ENCODE measurements at regions not wholly inside any gene's neighbourhood (a gene's known extent, or its start where the extent isn't known, plus 50 kb on each side); places are given as distances from the start of the nearest gene placed in this dataset.
A peak's percentile ranks its signal among the peaks of the same experiment; 100 is the strongest.

GRCh38 chr5:98275980-98276379, 497.5 kb upstream of the RGMB start:
- FAIRE-seq (no peak), DNase-seq (ENCODE audit: low read depth) (no peak)
- TF ChIP-seq, protein P1, sequence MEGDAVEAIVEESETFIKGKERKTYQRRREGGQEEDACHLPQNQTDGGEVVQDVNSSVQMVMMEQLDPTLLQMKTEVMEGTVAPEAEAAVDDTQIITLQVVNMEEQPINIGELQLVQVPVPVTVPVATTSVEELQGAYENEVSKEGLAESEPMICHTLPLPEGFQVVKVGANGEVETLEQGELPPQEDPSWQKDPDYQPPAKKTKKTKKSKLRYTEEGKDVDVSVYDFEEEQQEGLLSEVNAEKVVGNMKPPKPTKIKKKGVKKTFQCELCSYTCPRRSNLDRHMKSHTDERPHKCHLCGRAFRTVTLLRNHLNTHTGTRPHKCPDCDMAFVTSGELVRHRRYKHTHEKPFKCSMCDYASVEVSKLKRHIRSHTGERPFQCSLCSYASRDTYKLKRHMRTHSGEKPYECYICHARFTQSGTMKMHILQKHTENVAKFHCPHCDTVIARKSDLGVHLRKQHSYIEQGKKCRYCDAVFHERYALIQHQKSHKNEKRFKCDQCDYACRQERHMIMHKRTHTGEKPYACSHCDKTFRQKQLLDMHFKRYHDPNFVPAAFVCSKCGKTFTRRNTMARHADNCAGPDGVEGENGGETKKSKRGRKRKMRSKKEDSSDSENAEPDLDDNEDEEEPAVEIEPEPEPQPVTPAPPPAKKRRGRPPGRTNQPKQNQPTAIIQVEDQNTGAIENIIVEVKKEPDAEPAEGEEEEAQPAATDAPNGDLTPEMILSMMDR (IDR thresholded peaks at IDR 0.05; ENCODE audit: insufficient read depth, low read length, severe bottlenecking): no peak
- Histone ChIP-seq H3K27me3 (ENCODE audit: control insufficient read depth, insufficient read depth, low read length) (no peaks in the 10 kb centered on the region), H3K36me3 (ENCODE audit: control insufficient read depth, insufficient read depth, low read length) (no peaks in the 10 kb centered on the region), H3K4me3 (ENCODE audit: low read depth, low read length) (no peak overlapping the region)

- Histone ChIP-seq H3K36me3 (ENCODE audit: control insufficient read depth, insufficient read depth, low read length) (no peaks in the 10 kb centered on the region), H3K4me3 (ENCODE audit: low read depth, low read length) (no peak overlapping the region), H3K27me3 (ENCODE audit: control insufficient read depth, insufficient read depth, low read length) (no peaks in the 10 kb centered on the region)
- DNase-seq (ENCODE audit: low read depth) (no peak), FAIRE-seq (no peak)
- TF ChIP-seq, protein P1 (IDR thresholded peaks at IDR 0.05; ENCODE audit: insufficient read depth, low read length, severe bottlenecking): no peak
These were observed 490.9 kb upstream of the RGMB start for GRCh38 chr5:98282521-98282920.

GRCh38 chr5:98292496-98292895, 481.0 kb upstream of the RGMB start:
- TF ChIP-seq, protein P1 (IDR thresholded peaks at IDR 0.05; ENCODE audit: insufficient read depth, low read length, severe bottlenecking): no peak
- FAIRE-seq: no peak
- peak; percentile 31 for DNase-seq (ENCODE audit: low read depth)
- no peak overlapping the region for H3K4me3 ChIP-seq (ENCODE audit: low read depth, low read length)
- no peaks in the 10 kb centered on the region for H3K27me3 ChIP-seq (ENCODE audit: control insufficient read depth, insufficient read depth, low read length)
- no peaks in the 10 kb centered on the region for H3K36me3 ChIP-seq (ENCODE audit: control insufficient read depth, insufficient read depth, low read length)

GRCh38 chr5:98296426-98296825, 477.0 kb upstream of the RGMB start:
- H3K4me3 ChIP-seq (ENCODE audit: low read depth, low read length): no peak overlapping the region
- DNase-seq (ENCODE audit: low read depth) (peak; percentile 55), FAIRE-seq (no peak)
- H3K27me3 ChIP-seq (ENCODE audit: control insufficient read depth, insufficient read depth, low read length): no peaks in the 10 kb centered on the region
- TF ChIP-seq, protein P1 (IDR thresholded peaks at IDR 0.05; ENCODE audit: insufficient read depth, low read length, severe bottlenecking): no peak
- H3K36me3 ChIP-seq (ENCODE audit: control insufficient read depth, insufficient read depth, low read length): no peaks in the 10 kb centered on the region

- no peaks in the 10 kb centered on the region for H3K36me3 ChIP-seq (ENCODE audit: control insufficient read depth, insufficient read depth, low read length)
- TF ChIP-seq, protein P1 (IDR thresholded peaks at IDR 0.05; ENCODE audit: insufficient read depth, low read length, severe bottlenecking): no peak
- no peak for FAIRE-seq
- H3K4me3 ChIP-seq (ENCODE audit: low read depth, low read length): no peak overlapping the region
- H3K27me3 ChIP-seq (ENCODE audit: control insufficient read depth, insufficient read depth, low read length): no peaks in the 10 kb centered on the region
- peak; percentile 22 for DNase-seq (ENCODE audit: low read depth)
These were observed 474.0 kb upstream of the RGMB start for GRCh38 chr5:98299435-98299834.

DNA sequence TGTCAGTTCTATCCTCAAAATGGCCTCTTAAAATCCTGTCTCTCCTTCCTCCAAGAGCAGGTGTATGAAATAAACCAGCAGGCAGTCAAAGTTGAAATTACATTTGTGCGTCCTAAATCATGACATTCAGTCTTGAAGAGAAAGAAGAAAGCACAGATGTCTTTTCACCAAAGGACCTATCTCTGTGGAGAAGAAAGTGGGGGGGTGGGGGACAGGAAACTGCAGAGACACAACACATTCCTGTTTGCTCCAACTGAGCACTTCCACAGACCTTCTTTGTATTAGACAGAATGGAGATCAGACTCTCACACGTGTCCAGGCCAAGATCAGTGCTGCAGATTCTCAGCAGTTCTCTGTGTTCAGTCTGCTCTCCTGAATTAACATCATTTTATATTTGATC, 471.9 kb upstream of the RGMB start:
- FAIRE-seq: peak; percentile 13
- no peak overlapping the region for H3K4me3 ChIP-seq (ENCODE audit: low read depth, low read length)
- H3K27me3 ChIP-seq (ENCODE audit: control insufficient read depth, insufficient read depth, low read length): no peaks in the 10 kb centered on the region
- TF ChIP-seq, protein P1 (IDR thresholded peaks at IDR 0.05; ENCODE audit: insufficient read depth, low read length, severe bottlenecking): no peak
- DNase-seq (ENCODE audit: low read depth): no peak
- no peaks in the 10 kb centered on the region for H3K36me3 ChIP-seq (ENCODE audit: control insufficient read depth, insufficient read depth, low read length)
